ENCODE measurements at regions not wholly inside any gene's neighbourhood (a gene's known extent, or its start where the extent isn't known, plus 50 kb on each side); places are given as distances from the start of the nearest gene placed in this dataset.

DNA sequence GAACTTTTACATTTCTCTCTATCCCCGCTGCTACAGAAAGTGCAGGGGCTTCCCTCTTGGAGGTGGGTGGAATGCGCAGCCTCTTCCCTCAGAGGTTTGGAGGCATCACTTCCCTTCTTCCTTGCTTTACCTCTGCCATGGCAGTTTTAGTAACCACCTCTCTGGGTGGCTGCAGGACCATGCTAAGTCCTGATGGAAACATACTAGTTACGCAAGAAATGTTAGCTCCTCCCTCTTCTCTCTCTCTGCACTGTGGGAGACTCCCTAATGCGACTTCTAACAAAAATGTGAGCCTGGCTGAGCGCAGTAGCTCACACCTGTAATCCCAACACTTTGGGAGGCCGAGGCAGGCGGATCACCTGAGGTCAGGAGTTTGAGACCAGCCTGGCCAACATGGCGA is 116.8 kb upstream of the RAB6C start:
- POLR2A ChIA-PET, result no interaction called here
- ATAC-seq, result peak; percentile 49
- no peak overlapping the region for H3K27ac Mint-ChIP-seq
- DNase-seq (ENCODE audit: low spot score), result no peak
- no peak overlapping the region for H3K4me3 Mint-ChIP-seq
- CTCF ChIA-PET, result interaction anchor here (1.0 to 2.2 kb wide), 3 partner anchors 41 to 61 kb away, joined by 3 to 7 read pairs (median 4); no protein-coding TSS in a partner anchor
- peaks cover 11% of the 10 kb centered on the region for H3K4me1 Mint-ChIP-seq
- no peak for TF ChIP-seq JAZF1 (CRISPR knock-in tag; IDR thresholded peaks at IDR 0.05)
- TF ChIP-seq ZNF396 (CRISPR knock-in tag; IDR thresholded peaks at IDR 0.05; ENCODE audit: borderline replicate concordance), result no peak
- TF ChIP-seq ZMAT4 (CRISPR knock-in tag; IDR thresholded peaks at IDR 0.05), result no peak
- no peak for TF ChIP-seq ZNF263 (CRISPR knock-in tag; IDR thresholded peaks at IDR 0.05; ENCODE audit: low read depth)
- no peak for TF ChIP-seq ZNF423 (CRISPR knock-in tag; IDR thresholded peaks at IDR 0.05)
- TF ChIP-seq E2F4 (CRISPR knock-in tag; IDR thresholded peaks at IDR 0.05; ENCODE audit: borderline replicate concordance, low read depth), result no peak
- TF ChIP-seq, protein P1, sequence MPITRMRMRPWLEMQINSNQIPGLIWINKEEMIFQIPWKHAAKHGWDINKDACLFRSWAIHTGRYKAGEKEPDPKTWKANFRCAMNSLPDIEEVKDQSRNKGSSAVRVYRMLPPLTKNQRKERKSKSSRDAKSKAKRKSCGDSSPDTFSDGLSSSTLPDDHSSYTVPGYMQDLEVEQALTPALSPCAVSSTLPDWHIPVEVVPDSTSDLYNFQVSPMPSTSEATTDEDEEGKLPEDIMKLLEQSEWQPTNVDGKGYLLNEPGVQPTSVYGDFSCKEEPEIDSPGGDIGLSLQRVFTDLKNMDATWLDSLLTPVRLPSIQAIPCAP (CRISPR knock-in tag; IDR thresholded peaks at IDR 0.05), result no peak
- no peak for TF ChIP-seq ZSCAN18 (CRISPR knock-in tag; IDR thresholded peaks at IDR 0.05)
- no peak for TF ChIP-seq USF2 (CRISPR knock-in tag; IDR thresholded peaks at IDR 0.05)
- TF ChIP-seq, protein P2, sequence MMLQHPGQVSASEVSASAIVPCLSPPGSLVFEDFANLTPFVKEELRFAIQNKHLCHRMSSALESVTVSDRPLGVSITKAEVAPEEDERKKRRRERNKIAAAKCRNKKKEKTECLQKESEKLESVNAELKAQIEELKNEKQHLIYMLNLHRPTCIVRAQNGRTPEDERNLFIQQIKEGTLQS (CRISPR knock-in tag; conservative IDR thresholded peaks at IDR 0.05), result no peak
- TF ChIP-seq TP53 (CRISPR knock-in tag; IDR thresholded peaks at IDR 0.05), result no peak
- TF ChIP-seq MYBL2 (CRISPR knock-in tag; IDR thresholded peaks at IDR 0.05), result no peak
- TF ChIP-seq KAT7 (CRISPR knock-in tag; IDR thresholded peaks at IDR 0.05; ENCODE audit: borderline replicate concordance), result no peak
- no peak for TF ChIP-seq OVOL2 (CRISPR knock-in tag; IDR thresholded peaks at IDR 0.05; ENCODE audit: borderline replicate concordance)
- no peak for TF ChIP-seq FOXJ3 (CRISPR knock-in tag; IDR thresholded peaks at IDR 0.05; ENCODE audit: borderline replicate concordance)
- no peak for TF ChIP-seq ZNF317 (CRISPR knock-in tag; IDR thresholded peaks at IDR 0.05; ENCODE audit: borderline replicate concordance, low read depth)
- no peaks in the 10 kb centered on the region for H3K9me3 Mint-ChIP-seq
- H3K36me3 Mint-ChIP-seq, result no peaks in the 10 kb centered on the region
- H3K27me3 Mint-ChIP-seq (ENCODE audit: low read depth), result no peaks in the 10 kb centered on the region

DNA sequence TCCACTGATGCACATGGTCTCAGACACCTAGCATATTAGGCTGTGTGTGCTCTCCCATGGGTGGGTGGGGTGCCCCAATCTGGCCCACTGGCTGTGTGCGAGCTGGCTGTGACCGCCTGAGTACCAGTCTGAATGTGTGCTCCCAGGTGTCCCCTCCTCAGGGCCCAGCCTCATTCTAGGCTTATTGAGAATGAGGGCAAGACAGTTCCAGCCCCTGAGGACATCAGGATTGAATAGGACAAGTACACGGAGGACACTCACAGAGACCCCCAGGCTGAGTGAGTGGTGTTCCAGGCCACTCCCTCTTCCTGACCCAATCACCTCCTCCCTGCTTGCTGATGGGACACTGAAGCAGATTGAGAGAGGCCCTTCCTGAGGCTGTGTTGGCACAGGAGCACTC is 116.1 kb upstream of the RAB6C start:
- ChIA-PET POLR2A (no interaction called here), CTCF (interaction anchor here (1.0 to 2.2 kb wide), 3 partner anchors 40 to 61 kb away, joined by 3 to 7 read pairs (median 4); no protein-coding TSS in a partner anchor)
- Mint-ChIP-seq H3K36me3 (no peaks in the 10 kb centered on the region), H3K27me3 (ENCODE audit: low read depth) (no peaks in the 10 kb centered on the region), H3K9me3 (no peaks in the 10 kb centered on the region), H3K27ac (no peak overlapping the region), H3K4me1 (peaks cover 11% of the 10 kb centered on the region), H3K4me3 (no peak overlapping the region)
- ATAC-seq (no peak), DNase-seq (ENCODE audit: low spot score) (no peak)
- TF ChIP-seq GTF2I (CRISPR knock-in tag; conservative IDR thresholded peaks at IDR 0.05) (no peak), TP53 (CRISPR knock-in tag; IDR thresholded peaks at IDR 0.05) (no peak), JUN (CRISPR knock-in tag; IDR thresholded peaks at IDR 0.05) (no peak), NFE2L1 (CRISPR knock-in tag; IDR thresholded peaks at IDR 0.05) (no peak), RORB (CRISPR knock-in tag; IDR thresholded peaks at IDR 0.05) (no peak), ZNF263 (CRISPR knock-in tag; IDR thresholded peaks at IDR 0.05; ENCODE audit: low read depth) (no peak), RELA (CRISPR knock-in tag; IDR thresholded peaks at IDR 0.05; ENCODE audit: borderline replicate concordance) (no peak), GRHL2 (CRISPR knock-in tag; IDR thresholded peaks at IDR 0.05; ENCODE audit: insufficient replicate concordance, severe bottlenecking) (no peak), E2F4 (CRISPR knock-in tag; IDR thresholded peaks at IDR 0.05; ENCODE audit: borderline replicate concordance, low read depth) (no peak), ZBTB21 (CRISPR knock-in tag; IDR thresholded peaks at IDR 0.05; ENCODE audit: borderline replicate concordance) (no peak), CDX4 (CRISPR knock-in tag; IDR thresholded peaks at IDR 0.05; ENCODE audit: borderline replicate concordance) (no peak), HMGA2 (CRISPR knock-in tag; IDR thresholded peaks at IDR 0.05) (no peak), EMX1 (CRISPR knock-in tag; IDR thresholded peaks at IDR 0.05) (no peak), ZNF396 (CRISPR knock-in tag; IDR thresholded peaks at IDR 0.05; ENCODE audit: borderline replicate concordance) (no peak)
